ENCODE measurements at regions not wholly inside any gene's neighbourhood (a gene's known extent, or its start where the extent isn't known, plus 50 kb on each side); places are given as distances from the start of the nearest gene placed in this dataset.

GRCh38 chr14:31990183-31990857 lies 86.8 kb upstream of the ARHGAP5 start:
- Mint-ChIP-seq H3K9me3 (peaks cover 15% of the 10 kb centered on the region), H3K4me3 (peak overlapping the region; percentile 65), H3K4me1 (peaks cover 66% of the 10 kb centered on the region), H3K27me3 (ENCODE audit: low read depth) (no peaks in the 10 kb centered on the region), H3K36me3 (ENCODE audit: low read depth) (peaks cover 16% of the 10 kb centered on the region), H3K27ac (ENCODE audit: unreplicated experiment) (peak overlapping the region; percentile 92)
- no peak for DNase-seq (ENCODE audit: low read depth, low spot score)
- TF ChIP-seq CTCF (conservative IDR thresholded peaks at IDR 0.05) = no peak

GRCh38 chr14:31990926-31991572 lies 86.1 kb upstream of the ARHGAP5 start:
- DNase-seq (ENCODE audit: low read depth, low spot score) = no peak
- no peak for TF ChIP-seq CTCF (conservative IDR thresholded peaks at IDR 0.05)
- Mint-ChIP-seq H3K4me1 (peaks cover 68% of the 10 kb centered on the region), H3K4me3 (peak overlapping the region; percentile 65), H3K36me3 (ENCODE audit: low read depth) (peaks cover 14% of the 10 kb centered on the region), H3K27ac (ENCODE audit: unreplicated experiment) (peak overlapping the region; percentile 98), H3K9me3 (peaks cover 15% of the 10 kb centered on the region), H3K27me3 (ENCODE audit: low read depth) (no peaks in the 10 kb centered on the region)

- DNase-seq (ENCODE audit: low read depth, low spot score) = no peak
- H3K4me3 Mint-ChIP-seq = peak overlapping the region; percentile 65
- peaks cover 4% of the 10 kb centered on the region for H3K36me3 Mint-ChIP-seq (ENCODE audit: low read depth)
- TF ChIP-seq CTCF (conservative IDR thresholded peaks at IDR 0.05) = no peak
- H3K27me3 Mint-ChIP-seq (ENCODE audit: low read depth) = no peaks in the 10 kb centered on the region
- H3K27ac Mint-ChIP-seq (ENCODE audit: unreplicated experiment) = peak overlapping the region; percentile 15
- H3K9me3 Mint-ChIP-seq = peaks cover 6% of the 10 kb centered on the region
- H3K4me1 Mint-ChIP-seq = peaks cover 68% of the 10 kb centered on the region
Observed at GRCh38 chr14:31992011-31992447, 85.1 kb upstream of the ARHGAP5 start.

GRCh38 chr14:31993521-31993951 lies 83.6 kb upstream of the ARHGAP5 start:
- no peak for TF ChIP-seq CTCF (conservative IDR thresholded peaks at IDR 0.05)
- DNase-seq (ENCODE audit: low read depth, low spot score) = no peak
- no peaks in the 10 kb centered on the region for H3K9me3 Mint-ChIP-seq
- peak overlapping the region; percentile 93 for H3K27ac Mint-ChIP-seq (ENCODE audit: unreplicated experiment)
- no peaks in the 10 kb centered on the region for H3K36me3 Mint-ChIP-seq (ENCODE audit: low read depth)
- no peak overlapping the region for H3K4me3 Mint-ChIP-seq
- H3K4me1 Mint-ChIP-seq = peaks cover 70% of the 10 kb centered on the region
- H3K27me3 Mint-ChIP-seq (ENCODE audit: low read depth) = no peaks in the 10 kb centered on the region

- Mint-ChIP-seq H3K4me3 (no peak overlapping the region), H3K9me3 (no peaks in the 10 kb centered on the region), H3K36me3 (ENCODE audit: low read depth) (no peaks in the 10 kb centered on the region), H3K27ac (ENCODE audit: unreplicated experiment) (peak overlapping the region; percentile 89), H3K27me3 (ENCODE audit: low read depth) (no peaks in the 10 kb centered on the region), H3K4me1 (peaks cover 62% of the 10 kb centered on the region)
- no peak for DNase-seq (ENCODE audit: low read depth, low spot score)
- TF ChIP-seq CTCF (conservative IDR thresholded peaks at IDR 0.05) = no peak
Observed at GRCh38 chr14:31994391-31995033, 82.6 kb upstream of the ARHGAP5 start.

Measured in neural crest cell (in vitro differentiated cells).